Iris pigment epithelial cell (primary cell): ENCODE measurements at regions not wholly inside any gene's neighbourhood (a gene's known extent, or its start where the extent isn't known, plus 50 kb on each side); places are given as distances from the start of the nearest gene placed in this dataset.
"Not testable (repeated sequence)": the region's sequence is repeated elsewhere in the genome, so short reads cannot be mapped to it uniquely, and the experiment has no call there.

Source experiments
- DNase-seq: peaks from one replicate; pipeline ENCODE4 v3.0.0-alpha.2; 2011; ENCODE audit warnings: low read depth

- peak; percentile 7 for DNase-seq
Measured at GRCh38 chr9:94472806-94473360, 82.0 kb upstream of the PCAT7 start.

- DNase-seq: no peak
Measured at GRCh38 chr9:94478755-94479730, 75.8 kb upstream of the PCAT7 start.

GRCh38 chr9:94479757-94480156 is 75.1 kb upstream of the PCAT7 start:
- DNase-seq: no peak

GRCh38 chr9:94480205-94480604 is 74.7 kb upstream of the PCAT7 start:
- DNase-seq: no peak

GRCh38 chr9:94482110-94482509 is 72.8 kb upstream of the PCAT7 start:
- no peak for DNase-seq

- DNase-seq: peak; percentile 14
Measured at GRCh38 chr9:94490465-94490864, 64.4 kb upstream of the PCAT7 start.

GRCh38 chr9:94492125-94492524 is 62.8 kb upstream of the PCAT7 start:
- DNase-seq: not testable (repeated sequence)

GRCh38 chr9:94498801-94499453 is 56.0 kb upstream of the PCAT7 start:
- DNase-seq: no peak

- DNase-seq: no peak
Measured at GRCh38 chr9:94504358-94504757, 50.5 kb upstream of the PCAT7 start.
